ENCODE measurements at regions not wholly inside any gene's neighbourhood (a gene's known extent, or its start where the extent isn't known, plus 50 kb on each side); places are given as distances from the start of the nearest gene placed in this dataset.

GRCh38 chr6:91340896-91341395 lies 754.1 kb upstream of the MAP3K7 start:
- no peak for DNase-seq

- no peak for DNase-seq
Observed at GRCh38 chr6:91337967-91338366, 751.1 kb upstream of the MAP3K7 start.

- no peak for DNase-seq
Observed at GRCh38 chr6:91330896-91331295, 744.0 kb upstream of the MAP3K7 start.

- DNase-seq: no peak
Observed at GRCh38 chr6:91328241-91328640, 741.4 kb upstream of the MAP3K7 start.

GRCh38 chr6:91324711-91325110 lies 737.8 kb upstream of the MAP3K7 start:
- no peak for DNase-seq

- no peak for DNase-seq
Observed at GRCh38 chr6:91317984-91318383, 731.1 kb upstream of the MAP3K7 start.

- DNase-seq: no peak
Observed at GRCh38 chr6:91317247-91317835, 730.5 kb upstream of the MAP3K7 start.

- DNase-seq: no peak
Observed at GRCh38 chr6:91310178-91310577, 723.3 kb upstream of the MAP3K7 start.

GRCh38 chr6:91305755-91306154 lies 718.9 kb upstream of the MAP3K7 start:
- no peak for DNase-seq

GRCh38 chr6:91304521-91304920 lies 717.6 kb upstream of the MAP3K7 start:
- DNase-seq: no peak

- no peak for DNase-seq
Observed at GRCh38 chr6:91303326-91303725, 716.5 kb upstream of the MAP3K7 start.

- no peak for DNase-seq
Observed at GRCh38 chr6:91299544-91300491, 712.9 kb upstream of the MAP3K7 start.

- DNase-seq: no peak
Observed at GRCh38 chr6:91298543-91299145, 711.8 kb upstream of the MAP3K7 start.

- no peak for DNase-seq
Observed at GRCh38 chr6:91293395-91293794, 706.5 kb upstream of the MAP3K7 start.

- DNase-seq: no peak
Observed at GRCh38 chr6:91291071-91291470, 704.2 kb upstream of the MAP3K7 start.

- no peak for DNase-seq
Observed at GRCh38 chr6:91288741-91289140, 701.9 kb upstream of the MAP3K7 start.

- DNase-seq: no peak
Observed at GRCh38 chr6:91281901-91282300, 695.0 kb upstream of the MAP3K7 start.

GRCh38 chr6:91280494-91280830 lies 693.6 kb upstream of the MAP3K7 start:
- DNase-seq: no peak

GRCh38 chr6:91279740-91280493 lies 693.0 kb upstream of the MAP3K7 start:
- no peak for DNase-seq

GRCh38 chr6:91278416-91278815 lies 691.5 kb upstream of the MAP3K7 start:
- no peak for DNase-seq

GRCh38 chr6:91276315-91276714 lies 689.4 kb upstream of the MAP3K7 start:
- DNase-seq: no peak

GRCh38 chr6:91273729-91274128 lies 686.9 kb upstream of the MAP3K7 start:
- DNase-seq: no peak

GRCh38 chr6:91271807-91272206 lies 684.9 kb upstream of the MAP3K7 start:
- no peak for DNase-seq
